Naive thymus-derived CD4-positive, alpha-beta T cell (primary cell): ENCODE measurements at regions not wholly inside any gene's neighbourhood (a gene's known extent, or its start where the extent isn't known, plus 50 kb on each side); places are given as distances from the start of the nearest gene placed in this dataset.
"Not testable (repeated sequence)": the region's sequence is repeated elsewhere in the genome, so short reads cannot be mapped to it uniquely, and the experiment has no call there.

Experiments used
- ATAC-seq: fragments of 150-1000 bp; cut with Tn5 transposase; 2 replicates; pipeline ENCODE4 v1.10.0; 2021; ENCODE audit warnings: mild to moderate bottlenecking, moderate library complexity
- CTCF ChIA-PET: fragments of 350-600 bp; sonication (Branson Sonifier 250); formaldehyde crosslinking; loops from one replicate; lab custom pipeline; 2021; ENCODE audit warnings: antibody characterized with exemption; lab: Charles Lee
- POLR2A ChIA-PET: fragments of 350-600 bp; sonication (Branson Sonifier 250); formaldehyde crosslinking; loops from one replicate; lab custom pipeline; 2021; ENCODE audit warnings: antibody characterized with exemption, inconsistent platforms; lab: Charles Lee
- DNase-seq, 9 donors: peaks; one replicate each; pipeline versions ENCODE4 v3.0.0 to v3.0.0-alpha.2; 2020 to 2022; ENCODE audit warnings: mixed read lengths in 1 of 9
- H3K27ac ChIP-seq: one replicate; pipeline ENCODE4 v1.7.0; 2013; ENCODE audit warnings: mild to moderate bottlenecking, low read depth, low read length, moderate library complexity
- H3K27me3 ChIP-seq, 2 donors: one replicate each; pipeline ENCODE4 v1.7.0; 2013; ENCODE audit warnings: low read length in 2 of 2, mild to moderate bottlenecking in 2 of 2, moderate library complexity in 2 of 2; ENCODE audit not compliant: control insufficient read depth in 2 of 2, insufficient read depth in 2 of 2
- H3K36me3 ChIP-seq, 3 experiments: 1 replicate in 2 of 3; 2 replicates in 1 of 3; pipeline ENCODE4 v1.7.0; 2013; ENCODE audit warnings: low read length in 3 of 3, mild to moderate bottlenecking in 3 of 3, moderate library complexity in 1 of 3; ENCODE audit not compliant: insufficient read depth in 3 of 3, control insufficient read depth in 2 of 3
- H3K4me1 ChIP-seq, 2 donors: one replicate each; pipeline ENCODE4 v1.7.0; 2013; ENCODE audit warnings: low read length in 2 of 2, mild to moderate bottlenecking in 2 of 2, moderate library complexity in 1 of 2; ENCODE audit not compliant: control insufficient read depth in 2 of 2, insufficient read depth in 2 of 2
- H3K4me3 ChIP-seq: 2 replicates; pipeline ENCODE4 v1.7.0; 2013; ENCODE audit warnings: mild to moderate bottlenecking, low read length
- H3K9me3 ChIP-seq, 3 experiments: 1 replicate in 2 of 3; 2 replicates in 1 of 3; pipeline ENCODE4 v1.7.0; 2013; ENCODE audit warnings: low read length in 3 of 3; ENCODE audit not compliant: control insufficient read depth in 2 of 3
- H3K27ac Mint-ChIP-seq, 9 donors: one replicate each; pipeline ENCODE4 v1.8.0; 2020 to 2022; ENCODE audit warnings: mixed read lengths in 9 of 9, mild to moderate bottlenecking in 8 of 9, moderate library complexity in 5 of 9, inconsistent platforms in 2 of 9
- H3K27me3 Mint-ChIP-seq, 5 donors: one replicate each; pipeline ENCODE4 v1.8.0; 2021 to 2022; ENCODE audit warnings: mixed read lengths in 5 of 5, mild to moderate bottlenecking in 1 of 5
- H3K36me3 Mint-ChIP-seq, 5 donors: one replicate each; pipeline ENCODE4 v1.8.0; 2020 to 2022; ENCODE audit warnings: mixed read lengths in 5 of 5, mild to moderate bottlenecking in 3 of 5, inconsistent platforms in 1 of 5
- H3K4me1 Mint-ChIP-seq, 7 donors: one replicate each; pipeline ENCODE4 v1.8.0; 2020 to 2022; ENCODE audit warnings: mixed read lengths in 7 of 7, mild to moderate bottlenecking in 3 of 7, inconsistent platforms in 1 of 7
- H3K4me3 Mint-ChIP-seq, 10 donors: one replicate each; pipeline ENCODE4 v1.8.0; 2020 to 2022; ENCODE audit warnings: mild to moderate bottlenecking in 10 of 10, mixed read lengths in 10 of 10, moderate library complexity in 6 of 10, inconsistent platforms in 2 of 10
- H3K9me3 Mint-ChIP-seq, 11 donors: one replicate each; pipeline ENCODE4 v1.8.0; 2020 to 2022; ENCODE audit warnings: mixed read lengths in 11 of 11, mild to moderate bottlenecking in 4 of 11, inconsistent platforms in 1 of 11, moderate library complexity in 1 of 11
- intact Hi-C, 2 donors: fragments of 100-400 bp; cut with micrococcal nuclease; formaldehyde crosslinking; loops; one replicate each; pipeline ENCODE4 v1.15.1; 2023

GRCh38 chr4:115548123-115548522, 434.7 kb upstream of the NDST4 start:
- H3K36me3 Mint-ChIP-seq: no peaks in the 10 kb centered on the region
- ATAC-seq: no peak
- H3K4me1 Mint-ChIP-seq: no peaks in the 10 kb centered on the region
- intact Hi-C loops: no loop called here
- Histone ChIP-seq H3K9me3 (no peaks in the 10 kb centered on the region), H3K27me3 (no peaks in the 10 kb centered on the region), H3K4me3 (no peak overlapping the region), H3K4me1 (no peaks in the 10 kb centered on the region), H3K36me3 (no peaks in the 10 kb centered on the region), H3K27ac (no peak overlapping the region)
- H3K27me3 Mint-ChIP-seq: no peaks in the 10 kb centered on the region
- CTCF ChIA-PET: no interaction called here
- no peak for DNase-seq
- no peak overlapping the region for H3K4me3 Mint-ChIP-seq
- peaks cover 0 to 15% (median 0%) of the 10 kb centered on the region in 11 donors for H3K9me3 Mint-ChIP-seq
- POLR2A ChIA-PET: no interaction called here
- H3K27ac Mint-ChIP-seq: no peak overlapping the region

GRCh38 chr4:115537387-115537786, 424.0 kb upstream of the NDST4 start:
- no peaks in the 10 kb centered on the region for H3K4me1 Mint-ChIP-seq
- no peaks in the 10 kb centered on the region for H3K36me3 Mint-ChIP-seq
- no peaks in the 10 kb centered on the region for H3K36me3 ChIP-seq
- no peak overlapping the region for H3K4me3 Mint-ChIP-seq
- CTCF ChIA-PET: no interaction called here
- H3K9me3 ChIP-seq: no peaks in the 10 kb centered on the region
- no peaks in the 10 kb centered on the region for H3K4me1 ChIP-seq
- H3K9me3 Mint-ChIP-seq: peaks cover 0 to 5% (median 0%) of the 10 kb centered on the region in 11 donors
- intact Hi-C loops: loop anchor here in 1 of 2 donors (1.0 to 10.0 kb wide), 2 partner anchors 303 to 443 kb away; no protein-coding TSS in a partner anchor
- no peaks in the 10 kb centered on the region for H3K27me3 ChIP-seq
- no peaks in the 10 kb centered on the region for H3K27me3 Mint-ChIP-seq
- H3K27ac Mint-ChIP-seq: no peak overlapping the region
- no peak overlapping the region for H3K27ac ChIP-seq
- POLR2A ChIA-PET: no interaction called here
- no peak overlapping the region for H3K4me3 ChIP-seq
- DNase-seq (no peak), ATAC-seq (no peak)

- Mint-ChIP-seq H3K27ac (no peak overlapping the region), H3K36me3 (no peaks in the 10 kb centered on the region), H3K4me1 (no peaks in the 10 kb centered on the region), H3K9me3 (peaks cover 0 to 6% (median 0%) of the 10 kb centered on the region in 11 donors), H3K4me3 (no peak overlapping the region), H3K27me3 (no peaks in the 10 kb centered on the region)
- ChIA-PET POLR2A (no interaction called here), CTCF (no interaction called here)
- Histone ChIP-seq H3K4me1 (no peaks in the 10 kb centered on the region), H3K36me3 (no peaks in the 10 kb centered on the region), H3K27me3 (no peaks in the 10 kb centered on the region), H3K27ac (no peak overlapping the region), H3K4me3 (no peak overlapping the region), H3K9me3 (no peaks in the 10 kb centered on the region)
- no peak for DNase-seq
- no peak for ATAC-seq
- intact Hi-C loops: no loop called here
Measured at GRCh38 chr4:115529126-115529525, 415.7 kb upstream of the NDST4 start.

- H3K36me3 Mint-ChIP-seq, H3K4me3 Mint-ChIP-seq, H3K4me1 Mint-ChIP-seq, H3K9me3 ChIP-seq, H3K36me3 ChIP-seq, intact Hi-C loops, H3K4me1 ChIP-seq, H3K27ac Mint-ChIP-seq, CTCF ChIA-PET, H3K27ac ChIP-seq, H3K27me3 Mint-ChIP-seq, POLR2A ChIA-PET, H3K27me3 ChIP-seq, ATAC-seq, DNase-seq, H3K4me3 ChIP-seq: not testable (repeated sequence)
- peaks cover 2 to 17% (median 9%) of the 10 kb centered on the region in 11 donors for H3K9me3 Mint-ChIP-seq
Measured at GRCh38 chr4:115519476-115519875, 406.1 kb upstream of the NDST4 start.

GRCh38 chr4:115515772-115516171, 402.4 kb upstream of the NDST4 start:
- Histone ChIP-seq H3K27ac (no peak overlapping the region), H3K4me3 (no peak overlapping the region), H3K27me3 (no peaks in the 10 kb centered on the region), H3K9me3 (no peaks in the 10 kb centered on the region), H3K4me1 (no peaks in the 10 kb centered on the region), H3K36me3 (no peaks in the 10 kb centered on the region)
- no peaks in the 10 kb centered on the region for H3K27me3 Mint-ChIP-seq
- ChIA-PET POLR2A (no interaction called here), CTCF (no interaction called here)
- intact Hi-C loops: no loop called here
- no peaks in the 10 kb centered on the region for H3K36me3 Mint-ChIP-seq
- DNase-seq (no peak), ATAC-seq (no peak)
- H3K4me3 Mint-ChIP-seq: no peak overlapping the region
- H3K4me1 Mint-ChIP-seq: no peaks in the 10 kb centered on the region
- H3K27ac Mint-ChIP-seq: no peak overlapping the region
- peaks cover 0 to 8% (median 0%) of the 10 kb centered on the region in 11 donors for H3K9me3 Mint-ChIP-seq

DNA sequence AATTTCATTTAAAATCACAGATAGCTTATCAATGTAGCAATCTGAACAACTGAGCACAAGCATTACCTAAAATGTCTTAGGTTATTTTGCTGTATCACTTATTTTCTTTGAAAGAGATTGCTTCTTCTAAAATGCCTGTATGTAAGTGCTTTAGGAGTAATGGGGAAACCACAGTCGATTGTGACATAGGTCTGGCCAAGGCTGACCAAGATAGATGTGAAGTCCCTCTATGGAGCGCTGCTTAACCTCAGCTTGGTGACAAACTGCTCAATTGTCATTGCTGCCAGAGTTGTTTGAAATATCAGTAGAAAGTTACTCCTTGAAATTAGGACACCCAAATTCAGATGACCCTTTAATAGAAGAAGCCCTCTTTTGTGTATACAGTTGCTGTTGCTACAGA, 401.9 kb upstream of the NDST4 start:
- no peaks in the 10 kb centered on the region for H3K4me1 ChIP-seq
- ATAC-seq (no peak), DNase-seq (no peak)
- intact Hi-C loops: no loop called here
- H3K27me3 ChIP-seq: no peaks in the 10 kb centered on the region
- H3K36me3 ChIP-seq: no peaks in the 10 kb centered on the region
- peaks cover 0 to 5% (median 0%) of the 10 kb centered on the region in 11 donors for H3K9me3 Mint-ChIP-seq
- no peaks in the 10 kb centered on the region for H3K9me3 ChIP-seq
- no peak overlapping the region for H3K4me3 ChIP-seq
- ChIA-PET POLR2A (no interaction called here), CTCF (no interaction called here)
- no peaks in the 10 kb centered on the region for H3K4me1 Mint-ChIP-seq
- no peak overlapping the region for H3K4me3 Mint-ChIP-seq
- no peak overlapping the region for H3K27ac Mint-ChIP-seq
- no peaks in the 10 kb centered on the region for H3K36me3 Mint-ChIP-seq
- no peaks in the 10 kb centered on the region for H3K27me3 Mint-ChIP-seq
- H3K27ac ChIP-seq: no peak overlapping the region

GRCh38 chr4:115514675-115515074, 401.3 kb upstream of the NDST4 start:
- ATAC-seq: no peak
- Histone ChIP-seq H3K9me3 (no peaks in the 10 kb centered on the region), H3K27ac (no peak overlapping the region), H3K4me1 (no peaks in the 10 kb centered on the region), H3K36me3 (no peaks in the 10 kb centered on the region), H3K27me3 (no peaks in the 10 kb centered on the region), H3K4me3 (no peak overlapping the region)
- no peak for DNase-seq
- Mint-ChIP-seq H3K9me3 (peaks cover 0 to 5% (median 0%) of the 10 kb centered on the region in 11 donors), H3K27me3 (no peaks in the 10 kb centered on the region), H3K4me1 (no peaks in the 10 kb centered on the region), H3K27ac (no peak overlapping the region), H3K4me3 (no peak overlapping the region), H3K36me3 (no peaks in the 10 kb centered on the region)
- ChIA-PET CTCF (no interaction called here), POLR2A (no interaction called here)
- intact Hi-C loops: no loop called here
